Heart right ventricle (tissue), 16 donors: ENCODE measurements at regions not wholly inside any gene's neighbourhood (a gene's known extent, or its start where the extent isn't known, plus 50 kb on each side); places are given as distances from the start of the nearest gene placed in this dataset.

Experiments
- ATAC-seq, 8 donors: fragments of 200-7000 bp; cut with Tn5 transposase; one replicate each; pipeline ENCODE4 v1.9.1; 2020; ENCODE audit warnings: mild to moderate bottlenecking in 8 of 8, moderate library complexity in 8 of 8, moderate number of reproducible peaks in 1 of 8
- DNase-seq, 2 donors: peaks; one replicate each; pipeline ENCODE4 v3.0.0-alpha.2; 2020
- H3K27ac ChIP-seq, 10 donors: fragments of 200-600 bp; sonication (generic) in 2 of 10; one replicate each; pipeline versions ENCODE4 v1.5.0 to v1.8.0; 2020 to 2022; ENCODE audit warnings: mild to moderate bottlenecking in 3 of 10
- H3K27me3 ChIP-seq, 7 donors: fragments of 200-600 bp; one replicate each; pipeline ENCODE4 v1.8.0; 2021 to 2022; ENCODE audit warnings: mild to moderate bottlenecking in 2 of 7
- H3K36me3 ChIP-seq, 9 donors: fragments of 200-600 bp; sonication (generic) in 1 of 9; one replicate each; pipeline versions ENCODE4 v1.5.0 to v1.8.0; 2020 to 2022; ENCODE audit warnings: mild to moderate bottlenecking in 2 of 9
- H3K4me1 ChIP-seq, 9 donors: fragments of 200-600 bp; sonication (generic) in 1 of 9; one replicate each; pipeline versions ENCODE4 v1.5.0 to v1.8.0; 2020 to 2022; ENCODE audit warnings: mild to moderate bottlenecking in 4 of 9
- H3K4me3 ChIP-seq, 10 donors: fragments of 200-600 bp; sonication (generic) in 2 of 10; one replicate each; pipeline versions ENCODE4 v1.5.0 to v1.8.0; 2020 to 2022; ENCODE audit warnings: mild to moderate bottlenecking in 7 of 10, moderate library complexity in 2 of 10
- H3K9me3 ChIP-seq, 11 donors: fragments of 200-600 bp in 10 of 11; sonication (generic) in 2 of 11; one replicate each; pipeline versions ENCODE4 v1.5.0 to v1.8.0; 2013 to 2022; ENCODE audit warnings: mild to moderate bottlenecking in 2 of 11, control low read depth in 1 of 11, moderate library complexity in 1 of 11
- CTCF ChIP-seq, 9 donors: fragments of 200-600 bp; sonication (generic) in 2 of 9; IDR thresholded peaks; one replicate each; pipeline versions ENCODE4 v1.5.0 to v1.8.0; 2021 to 2022; ENCODE audit warnings: antibody characterized with exemption in 9 of 9, mild to moderate bottlenecking in 5 of 9, moderate library complexity in 1 of 9
- WGBS, 2 donors: extraction: QIAGEN DNeasy Blood & Tissue Kit; methylation state at CpG; one replicate each; pipeline ENCODE4 v1.1.7; 2013; ENCODE audit warnings: inconsistent platforms in 1 of 2; 5-methylcytosine and 5-hydroxymethylcytosine counted together
- intact Hi-C, 10 donors: fragments of 100-400 bp; cut with DNase I; formaldehyde crosslinking; loops; one replicate each; pipeline versions ENCODE4 v1.11.1 to v1.14.2; 2022
- donor health status: Arrhythmogenic right ventricular cardiomyopathy.
- donor health status: ischemic (EF 13 %, LVEDD 7.1; RV severe dilation, severe dysfunction).
- donor health status: healthy with polysubstance abuse.
- donor health status: DM: no; HTN: yes; CAD: no.
- donor health status: DM: no; HTN: no; CAD: no.
- donor health status: ischemic (EF 25% LVEDD 6.9; RV normal size, moderate dysfunction).
- donor health status: ischemic (EF 25% LVEDD 5.7; RV mildly dilated, moderate dysfunction).
- donor health status: healthy.
- donor health status: DM: yes; HTN: yes; CAD: no.
- donor health status: Ischemic cardiomyopathy.
- donor health status: ischemic (EF 35%, LVEDD 5.7; RV mildly dilated, moderate dysfunction).
- donor health status: nonischemic (EF 11% LVEDD 7.7; RV severe dilation, severe dysfunction).
- donor health status: DM: yes; HTN: yes; CAD: no.
- donor health status: PGD.
- donor health status: ischemic (EF 29% LVEDD 5.4; RV normal size, mild dysfunction).
- donor health status: nonischemic (EF 23%, LVEDD 6.1; RV moderate dilation, normal function).

- Histone ChIP-seq H3K27me3 (peaks cover 0 to 98% (median 54%) of the 10 kb centered on the region in 7 donors), H3K9me3 (no peaks in the 10 kb centered on the region), H3K36me3 (no peaks in the 10 kb centered on the region), H3K4me3 (no peak overlapping the region), H3K4me1 (peaks cover 0 to 23% (median 4%) of the 10 kb centered on the region in 9 donors), H3K27ac (no peak overlapping the region)
- intact Hi-C loops = no loop called here
- no peak for ATAC-seq
- no peak for TF ChIP-seq CTCF (IDR thresholded peaks at IDR 0.05)
- no peak for DNase-seq
- WGBS, 2 donors = 98% methylated on average over 28 of the region's 28 CpGs
These were observed 118.4 kb upstream of the BTN3A2 start for GRCh38 chr6:26246553-26246952.

- ATAC-seq (peak in 7 of 8 donors; percentile 16 to 70 (median 47)), DNase-seq (peak in 1 of 2 donors; percentile 10)
- H3K9me3 ChIP-seq = no peaks in the 10 kb centered on the region
- H3K27ac ChIP-seq = peak overlapping the region in 7 of 10 donors; percentile 13 to 78 (median 51)
- peak overlapping the region in 9 of 10 donors; percentile 35 to 62 (median 47) for H3K4me3 ChIP-seq
- TF ChIP-seq CTCF (IDR thresholded peaks at IDR 0.05) = no peak
- WGBS, 2 donors = 0 to 1% methylated on average over 13 of the region's 13 CpGs
- intact Hi-C loops = no loop called here
- peaks cover 0 to 41% (median 4%) of the 10 kb centered on the region in 9 donors for H3K4me1 ChIP-seq
- H3K27me3 ChIP-seq = peaks cover 0 to 99% (median 66%) of the 10 kb centered on the region in 7 donors
- no peaks in the 10 kb centered on the region for H3K36me3 ChIP-seq
These were observed 115.4 kb upstream of the BTN3A2 start for GRCh38 chr6:26249707-26249956.

DNA sequence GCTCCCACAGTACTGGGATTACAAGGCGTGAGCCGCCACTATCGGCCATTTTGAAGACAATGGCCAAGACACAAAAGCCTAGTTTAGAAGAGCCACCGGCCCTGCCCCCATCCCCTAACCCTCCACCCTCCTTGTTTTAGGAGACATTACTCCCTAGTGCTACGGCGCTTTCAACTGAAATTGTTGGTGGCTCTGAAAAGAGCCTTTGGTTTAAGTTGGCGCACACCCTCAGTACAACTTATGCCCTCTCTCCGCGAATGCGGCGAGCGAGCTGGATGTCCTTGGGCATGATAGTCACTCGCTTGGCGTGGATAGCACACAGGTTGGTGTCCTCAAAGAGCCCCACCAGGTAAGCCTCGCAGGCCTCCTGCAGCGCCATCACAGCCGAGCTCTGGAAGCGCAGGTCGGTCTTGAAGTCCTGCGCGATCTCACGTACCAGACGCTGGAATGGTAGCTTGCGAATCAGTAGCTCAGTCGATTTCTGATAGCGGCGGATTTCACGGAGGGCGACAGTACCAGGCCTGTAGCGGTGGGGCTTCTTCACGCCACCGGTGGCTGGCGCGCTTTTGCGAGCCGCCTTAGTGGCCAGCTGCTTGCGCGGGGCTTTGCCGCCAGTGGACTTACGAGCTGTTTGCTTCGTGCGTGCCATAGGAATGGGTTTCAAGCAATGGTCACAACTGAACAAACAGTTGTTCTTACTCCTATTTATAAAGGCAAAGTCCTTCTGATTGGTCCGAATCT, 114.9 kb upstream of the BTN3A2 start:
- peak; percentile 34 to 77 (median 66) for ATAC-seq
- peaks cover 0 to 99% (median 71%) of the 10 kb centered on the region in 7 donors for H3K27me3 ChIP-seq
- 0 to 1% methylated on average over 43 of the region's 43 CpGs for WGBS, 2 donors
- no peaks in the 10 kb centered on the region for H3K36me3 ChIP-seq
- peak; percentile 29 to 39 for DNase-seq
- peak in 3 of 9 donors; percentile 14 to 29 (median 22) for TF ChIP-seq CTCF (IDR thresholded peaks at IDR 0.05)
- intact Hi-C loops = loop anchor here in 1 of 10 donors (1.0 to 2.0 kb wide), 2 partner anchors 10 to 21 kb away; a partner anchor contains a TSS
- peaks cover 0 to 41% (median 4%) of the 10 kb centered on the region in 9 donors for H3K4me1 ChIP-seq
- peak overlapping the region; percentile 8 to 62 (median 46) for H3K4me3 ChIP-seq
- H3K27ac ChIP-seq = peak overlapping the region in 7 of 10 donors; percentile 13 to 78 (median 51)
- no peaks in the 10 kb centered on the region for H3K9me3 ChIP-seq

DNA sequence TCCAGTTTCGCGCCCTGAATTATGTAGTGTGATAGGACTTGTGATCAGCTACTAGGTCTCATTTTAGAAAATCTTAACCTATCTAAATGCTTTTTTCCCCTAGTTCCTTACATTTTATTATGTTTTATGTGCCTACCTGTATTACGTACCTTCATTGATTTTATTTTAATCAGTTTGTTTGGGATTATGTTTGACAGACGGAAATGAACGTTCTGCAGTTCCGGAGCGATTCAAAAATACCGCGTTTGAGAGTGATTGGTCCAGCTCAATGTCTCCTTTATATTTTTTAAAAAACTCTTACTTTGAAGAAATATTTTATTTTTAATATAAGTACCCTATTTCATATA, 114.3 kb upstream of the BTN3A2 start:
- peaks cover 0 to 41% (median 4%) of the 10 kb centered on the region in 9 donors for H3K4me1 ChIP-seq
- H3K27ac ChIP-seq = peak overlapping the region in 1 of 10 donors; percentile 78
- peaks cover 0 to 99% (median 75%) of the 10 kb centered on the region in 7 donors for H3K27me3 ChIP-seq
- intact Hi-C loops = loop anchor here in 1 of 10 donors (1.0 to 2.0 kb wide), 2 partner anchors 10 to 20 kb away; a partner anchor contains a TSS
- no peaks in the 10 kb centered on the region for H3K36me3 ChIP-seq
- DNase-seq = peak in 1 of 2 donors; percentile 18
- no peaks in the 10 kb centered on the region for H3K9me3 ChIP-seq
- peak in 5 of 8 donors; percentile 26 to 63 (median 45) for ATAC-seq
- TF ChIP-seq CTCF (IDR thresholded peaks at IDR 0.05) = no peak
- 0 to 2% methylated on average over 9 of the region's 9 CpGs for WGBS, 2 donors
- peak overlapping the region; percentile 8 to 62 (median 46) for H3K4me3 ChIP-seq
